PC-9 (cell line): ENCODE measurements at regions not wholly inside any gene's neighbourhood (a gene's known extent, or its start where the extent isn't known, plus 50 kb on each side); places are given as distances from the start of the nearest gene placed in this dataset.

Experiments used
- BruUV-seq: library from RNA; stranded (reverse); fragments of 400-500 nt; replicated peaks from 2 replicates; lab custom pipeline; 2021; lab: Mats Ljungman, UMichigan
- CTCF ChIA-PET: fragments of 300-600 bp; sonication (Branson Sonifier 250); formaldehyde crosslinking; loops from one replicate; lab custom pipeline; 2022; ENCODE audit warnings: antibody characterized with exemption; lab: Charles Lee
- POLR2A ChIA-PET: fragments of 300-600 bp; sonication (Branson Sonifier 250); formaldehyde crosslinking; loops from one replicate; lab custom pipeline; 2022; ENCODE audit warnings: antibody characterized with exemption; ENCODE audit not compliant: unreplicated experiment; lab: Charles Lee
- DNase-seq, 2 experiments: peaks; one replicate each; pipeline versions ENCODE4 v3.0.0 to v3.0.0-alpha.2; 2015 to 2022; ENCODE audit warnings: mixed read lengths in 1 of 2
- H2AFZ ChIP-seq: fragments of 200-600 bp; sonication (generic); 2 replicates; pipeline ENCODE4 v1.8.1; 2017; ENCODE audit warnings: antibody characterized with exemption
- H3F3A ChIP-seq: fragments of 200-600 bp; sonication (generic); 2 replicates; pipeline ENCODE4 v1.8.1; 2017; ENCODE audit warnings: antibody characterized with exemption, mild to moderate bottlenecking, low read depth; ENCODE audit not compliant: insufficient read depth
- H3K27ac ChIP-seq: fragments of 200-600 bp; sonication (generic); 2 replicates; pipeline ENCODE4 v1.6.1; 2016; ENCODE audit warnings: mixed run types
- H3K27me3 ChIP-seq: fragments of 200-600 bp; sonication (generic); 2 replicates; pipeline ENCODE4 v1.6.1; 2016; ENCODE audit warnings: low read depth, mixed run types; ENCODE audit not compliant: insufficient read depth
- H3K36me3 ChIP-seq: fragments of 200-600 bp; sonication (generic); 2 replicates; pipeline ENCODE4 v1.6.1; 2016; ENCODE audit warnings: low read depth, mixed run types
- H3K4me1 ChIP-seq: fragments of 200-600 bp; sonication (generic); replicated peaks from 2 replicates; pipeline ENCODE4 v1.6.1; 2016; ENCODE audit warnings: mixed run types; ENCODE audit not compliant: insufficient read depth
- H3K4me2 ChIP-seq: fragments of 200-600 bp; sonication (generic); 2 replicates; pipeline ENCODE4 v1.6.1; 2017; ENCODE audit warnings: mixed run types
- H3K4me3 ChIP-seq: fragments of 200-600 bp; sonication (generic); 2 replicates; pipeline ENCODE4 v1.6.1; 2016; ENCODE audit warnings: mixed run types
- H3K79me2 ChIP-seq: fragments of 200-600 bp; sonication (generic); 2 replicates; pipeline ENCODE4 v1.6.1; 2017; ENCODE audit warnings: low read depth, mixed run types
- H3K9me2 ChIP-seq: fragments of 200-600 bp; sonication (generic); 2 replicates; pipeline ENCODE4 v1.8.1; 2017; ENCODE audit warnings: mild to moderate bottlenecking; ENCODE audit not compliant: insufficient read depth
- H3K9me3 ChIP-seq: fragments of 200-600 bp; sonication (generic); 2 replicates; pipeline ENCODE4 v1.8.1; 2016; ENCODE audit warnings: low read depth; ENCODE audit not compliant: insufficient read depth
- H4K20me1 ChIP-seq: fragments of 200-600 bp; sonication (generic); 2 replicates; pipeline ENCODE4 v1.8.1; 2017; ENCODE audit not compliant: insufficient read depth
- CTCF ChIP-seq: fragments of 200-600 bp; sonication (generic); conservative IDR thresholded peaks from 2 replicates; pipeline ENCODE4 v1.6.1; 2017; ENCODE audit warnings: mixed run types, antibody characterized with exemption, mild to moderate bottlenecking, moderate library complexity
- EZH2 ChIP-seq: fragments of 200-600 bp; sonication (generic); IDR thresholded peaks from 2 replicates; pipeline ENCODE4 v1.8.0; 2017; ENCODE audit warnings: antibody characterized with exemption, low read depth
- intact Hi-C: fragments of 100-400 bp; cut with micrococcal nuclease; formaldehyde crosslinking; loops from one replicate; pipeline ENCODE4 v1.10.0; 2022; ENCODE audit not compliant: unreplicated experiment

GRCh38 chr5:125555591-125555990 lies 809.2 kb upstream of the ZNF608 start:
- POLR2A ChIA-PET = no interaction called here
- intact Hi-C loops = no loop called here
- BruUV-seq = no TSS peak

DNA sequence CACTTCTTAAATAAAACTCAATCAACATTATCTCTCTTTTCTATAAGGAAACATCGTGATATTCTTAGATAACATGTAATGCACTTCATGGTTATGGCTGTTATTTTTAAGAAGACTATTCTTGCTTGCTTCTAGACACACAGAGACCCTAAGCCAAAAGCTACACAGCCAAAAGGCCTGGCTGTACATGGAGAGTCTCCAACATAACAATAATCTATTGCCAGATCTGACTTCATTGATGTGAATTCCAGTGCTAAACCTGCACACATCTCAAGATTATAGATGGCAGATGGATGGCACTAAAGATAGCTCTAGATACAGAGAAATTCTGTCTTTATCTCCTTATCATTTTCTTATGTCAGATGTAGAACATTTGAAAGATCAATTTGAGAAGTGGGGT lies 811.6 kb upstream of the ZNF608 start:
- Histone ChIP-seq H3K4me3 (no peak overlapping the region), H3K27ac (no peak overlapping the region), H3K4me2 (no peak overlapping the region), H3K9me3 (peaks cover 4% of the 10 kb centered on the region; the same call in 1 of the 2 replicates), H3K27me3 (no peaks in the 10 kb centered on the region), H2AFZ (no peak overlapping the region), H4K20me1 (no peaks in the 10 kb centered on the region), H3K9me2 (no peaks in the 10 kb centered on the region), H3K36me3 (no peaks in the 10 kb centered on the region), H3K79me2 (no peaks in the 10 kb centered on the region), H3K4me1 (peaks cover 17% of the 10 kb centered on the region), H3F3A (peaks cover 12% of the 10 kb centered on the region; the same call in 1 of the 2 replicates)
- intact Hi-C loops = no loop called here
- CTCF ChIA-PET = no interaction called here
- TF ChIP-seq EZH2 (no peak), CTCF (no peak)
- no peak for DNase-seq
- no TSS peak for BruUV-seq
- POLR2A ChIA-PET = no interaction called here

More at GRCh38 chr5:125555591-125555990, 809.2 kb upstream of the ZNF608 start:
- Histone ChIP-seq H3K27ac (no peak overlapping the region), H3K4me2 (no peak overlapping the region), H3K79me2 (no peaks in the 10 kb centered on the region), H3K4me1 (peaks cover 17% of the 10 kb centered on the region), H3K9me3 (peaks cover 4% of the 10 kb centered on the region; the same call in 1 of the 2 replicates), H3K4me3 (no peak overlapping the region), H3F3A (peaks cover 12% of the 10 kb centered on the region; the same call in 1 of the 2 replicates), H3K27me3 (no peaks in the 10 kb centered on the region), H4K20me1 (no peaks in the 10 kb centered on the region), H2AFZ (no peak overlapping the region), H3K36me3 (no peaks in the 10 kb centered on the region), H3K9me2 (no peaks in the 10 kb centered on the region)
- TF ChIP-seq CTCF (no peak), EZH2 (no peak)
- CTCF ChIA-PET = no interaction called here
- DNase-seq = no peak

GRCh38 chr5:125558466-125558865 lies 812.0 kb upstream of the ZNF608 start:
- no peaks in the 10 kb centered on the region for H3K79me2 ChIP-seq
- no peak overlapping the region for H3K27ac ChIP-seq
- H3K9me2 ChIP-seq = no peaks in the 10 kb centered on the region
- H3K4me1 ChIP-seq = peaks cover 17% of the 10 kb centered on the region
- H3K9me3 ChIP-seq = peaks cover 4% of the 10 kb centered on the region; the same call in 1 of the 2 replicates
- H3K36me3 ChIP-seq = no peaks in the 10 kb centered on the region
- H3K4me2 ChIP-seq = no peak overlapping the region
- no peak for DNase-seq
- H4K20me1 ChIP-seq = no peaks in the 10 kb centered on the region
- H2AFZ ChIP-seq = no peak overlapping the region
- ChIA-PET POLR2A (no interaction called here), CTCF (interaction anchor here (0.6 kb wide), 1 partner anchor 249 kb away, joined by 3 read pairs; no protein-coding TSS in a partner anchor)
- BruUV-seq = no TSS peak
- peaks cover 12% of the 10 kb centered on the region; the same call in 1 of the 2 replicates for H3F3A ChIP-seq
- no peak overlapping the region for H3K4me3 ChIP-seq
- no peaks in the 10 kb centered on the region for H3K27me3 ChIP-seq
- TF ChIP-seq EZH2 = no peak
- intact Hi-C loops = no loop called here

GRCh38 chr5:125559296-125559695 lies 812.9 kb upstream of the ZNF608 start:
- Histone ChIP-seq H3K27ac (no peak overlapping the region), H3K9me2 (no peaks in the 10 kb centered on the region), H3K9me3 (peaks cover 4% of the 10 kb centered on the region; the same call in 1 of the 2 replicates), H4K20me1 (no peaks in the 10 kb centered on the region), H3K4me1 (peaks cover 17% of the 10 kb centered on the region), H3K79me2 (no peaks in the 10 kb centered on the region), H3F3A (peaks cover 12% of the 10 kb centered on the region; the same call in 1 of the 2 replicates), H2AFZ (no peak overlapping the region), H3K36me3 (no peaks in the 10 kb centered on the region), H3K27me3 (no peaks in the 10 kb centered on the region), H3K4me2 (no peak overlapping the region), H3K4me3 (no peak overlapping the region)
- intact Hi-C loops = no loop called here
- ChIA-PET CTCF (no interaction called here), POLR2A (no interaction called here)
- TF ChIP-seq CTCF (no peak), EZH2 (no peak)
- BruUV-seq = no TSS peak
- peak in 1 of 2 experiments; percentile 84 for DNase-seq
